SK-N-SH (cell line): ENCODE measurements at regions not wholly inside any gene's neighbourhood (a gene's known extent, or its start where the extent isn't known, plus 50 kb on each side); places are given as distances from the start of the nearest gene placed in this dataset.

Source experiments
- CTCF ChIA-PET: fragments of 300-600, 350-600 bp; formaldehyde crosslinking; extraction: SDS; loops from one replicate; lab custom pipeline; 2021; lab: Yijun Ruan, JAX
- POLR2A ChIA-PET: fragments of 350-600 bp; sonication (Branson Sonifier 250); formaldehyde crosslinking; extraction: SDS; loops from one replicate; lab custom pipeline; 2020; ENCODE audit warnings: antibody characterized with exemption, inconsistent platforms; lab: Yijun Ruan, JAX
- DNase-seq: peaks from one replicate; pipeline ENCODE4 v3.0.0; 2012
- H2AFZ ChIP-seq: fragments of 200-600 bp; sonication (generic); 2 replicates; pipeline ENCODE4 v1.8.1; 2016; ENCODE audit warnings: antibody characterized with exemption, mild to moderate bottlenecking, low read depth
- H3F3A ChIP-seq: fragments of 200-600 bp; sonication (generic); replicated peaks from 2 replicates; pipeline ENCODE3; 2016; ENCODE audit warnings: antibody characterized with exemption, mild to moderate bottlenecking; ENCODE audit not compliant: insufficient read depth
- H3K27ac ChIP-seq, 2 experiments: fragments of 200-500 bp in 1 of 2; fragments of 200-600 bp in 1 of 2; sonication (Bioruptor generic) in 1 of 2; sonication (generic), shearing (Covaris generic) in 1 of 2; 2 replicates each; pipeline versions ENCODE4 v1.5.1 to v1.6.1; 2014 to 2016; ENCODE audit warnings: low read depth in 2 of 2, inconsistent platforms in 1 of 2, low read length in 1 of 2, mild to moderate bottlenecking in 1 of 2, mixed read lengths in 1 of 2
- H3K27me3 ChIP-seq: fragments of 200-600 bp; sonication (generic), shearing (Covaris generic); 2 replicates; pipeline ENCODE4 v1.6.1; 2016; ENCODE audit warnings: mixed run types; ENCODE audit not compliant: insufficient read depth
- H3K36me3 ChIP-seq, 2 experiments: fragments of 200-500 bp in 1 of 2; fragments of 200-600 bp in 1 of 2; sonication (Bioruptor generic) in 1 of 2; sonication (generic) in 1 of 2; replicated peaks in 1 of 2; 2 replicates each; pipeline versions ENCODE3 to v1.5.1; 2014 to 2016; ENCODE audit warnings: low read length in 1 of 2, mild to moderate bottlenecking in 1 of 2; ENCODE audit not compliant: insufficient read depth in 2 of 2, control insufficient read depth in 1 of 2
- H3K4me1 ChIP-seq, 2 experiments: fragments of 200-500 bp in 1 of 2; fragments of 200-600 bp in 1 of 2; sonication (Bioruptor generic) in 1 of 2; sonication (generic), shearing (Covaris generic) in 1 of 2; 2 replicates each; pipeline versions ENCODE4 v1.5.1 to v1.6.1; 2014 to 2016; ENCODE audit warnings: low read depth in 1 of 2, low read length in 1 of 2, mixed run types in 1 of 2; ENCODE audit not compliant: insufficient read depth in 2 of 2, control insufficient read depth in 1 of 2
- H3K4me2 ChIP-seq: fragments of 200-600 bp; sonication (generic), shearing (Covaris generic); 2 replicates; pipeline ENCODE4 v1.6.1; 2017; ENCODE audit warnings: mixed run types
- H3K4me3 ChIP-seq, 2 experiments: fragments of 200-500 bp in 1 of 2; fragments of 200-600 bp in 1 of 2; sonication (Bioruptor generic) in 1 of 2; sonication (generic), shearing (Covaris generic) in 1 of 2; 2 replicates each; pipeline versions ENCODE4 v1.5.1 to v1.8.1; 2014 to 2016; ENCODE audit warnings: low read depth in 2 of 2, inconsistent platforms in 1 of 2, low read length in 1 of 2, mild to moderate bottlenecking in 1 of 2, mixed read lengths in 1 of 2, moderate library complexity in 1 of 2
- H3K79me2 ChIP-seq: fragments of 200-600 bp; sonication (generic); 2 replicates; pipeline ENCODE4 v1.8.1; 2017; ENCODE audit warnings: mild to moderate bottlenecking; ENCODE audit not compliant: insufficient read depth
- H3K9ac ChIP-seq: fragments of 200-600 bp; sonication (generic); 2 replicates; pipeline ENCODE4 v1.6.1; 2017; ENCODE audit warnings: mixed run types
- H3K9me2 ChIP-seq: fragments of 200-600 bp; sonication (generic); 2 replicates; pipeline ENCODE4 v1.6.1; 2017; ENCODE audit warnings: mixed run types
- H3K9me3 ChIP-seq: fragments of 200-600 bp; sonication (generic); 2 replicates; pipeline ENCODE4 v1.6.1; 2017; ENCODE audit warnings: mixed run types, mild to moderate bottlenecking, moderate library complexity
- H4K20me1 ChIP-seq: fragments of 200-600 bp; sonication (generic); 2 replicates; pipeline ENCODE4 v1.6.1; 2017; ENCODE audit warnings: mild to moderate bottlenecking, mixed run types; ENCODE audit not compliant: insufficient read depth
- CTCF ChIP-seq: fragments of 200-600 bp; sonication (generic); IDR thresholded peaks from 2 replicates; pipeline ENCODE4 v1.6.1; 2017; ENCODE audit warnings: antibody characterized with exemption, mild to moderate bottlenecking, moderate library complexity
- EP300 ChIP-seq, 2 experiments: IDR thresholded peaks; 2 replicates each; pipeline versions ENCODE4 v1.4.0 to v1.6.1; 2012; ENCODE audit warnings: borderline replicate concordance in 1 of 2, low read depth in 1 of 2, low read length in 1 of 2
- FOXM1 ChIP-seq: IDR thresholded peaks from 2 replicates; pipeline ENCODE4 v1.4.0; 2012; ENCODE audit warnings: low read depth, mild to moderate bottlenecking
- GABPA ChIP-seq: IDR thresholded peaks from 2 replicates; pipeline ENCODE4 v1.4.0; 2012; ENCODE audit warnings: low read depth, mild to moderate bottlenecking
- GATA2 ChIP-seq: sonication (generic); formaldehyde crosslinking; IDR thresholded peaks from 2 replicates; pipeline ENCODE4 v1.5.0; 2020; ENCODE audit warnings: mild to moderate bottlenecking, missing genetic modification reagents
- JUND ChIP-seq: IDR thresholded peaks from 2 replicates; pipeline ENCODE4 v1.4.0; 2012
- MXI1 ChIP-seq: IDR thresholded peaks from 2 replicates; pipeline ENCODE4 v1.6.1; 2012; ENCODE audit warnings: mild to moderate bottlenecking, low read depth, low read length, improper control_type of control experiment
- NFIC ChIP-seq: IDR thresholded peaks from 2 replicates; pipeline ENCODE4 v1.4.0; 2012; ENCODE audit warnings: borderline replicate concordance
- PBX3 ChIP-seq: IDR thresholded peaks from 2 replicates; pipeline ENCODE4; 2012
- POLR2AphosphoS5 ChIP-seq: IDR thresholded peaks from 2 replicates; pipeline ENCODE4 v1.6.1; 2012; ENCODE audit warnings: low read depth, low read length
- RAD21 ChIP-seq: IDR thresholded peaks from 2 replicates; pipeline ENCODE4 v1.6.1; 2012; ENCODE audit warnings: mild to moderate bottlenecking, low read length
- REST ChIP-seq: IDR thresholded peaks from 2 replicates; pipeline ENCODE4 v1.6.1; 2012; ENCODE audit warnings: mild to moderate bottlenecking, low read depth, low read length, moderate library complexity
- RXRA ChIP-seq: IDR thresholded peaks from 2 replicates; pipeline ENCODE4 v1.4.0; 2012; ENCODE audit warnings: low read depth, mild to moderate bottlenecking, borderline replicate concordance
- SIN3A ChIP-seq: IDR thresholded peaks from 2 replicates; pipeline ENCODE4 v1.6.1; 2012; ENCODE audit warnings: low read depth, mild to moderate bottlenecking, low read length, moderate library complexity, borderline replicate concordance
- TCF12 ChIP-seq: IDR thresholded peaks from 2 replicates; pipeline ENCODE4 v1.4.0; 2012
- WGBS: methylation state at CpG from one replicate; pipeline ENCODE4 v1.1.6; 2017; ENCODE audit warnings: low lambda C conversion rate; 5-methylcytosine and 5-hydroxymethylcytosine counted together
- TF ChIP-seq, protein P1 (sequence below): IDR thresholded peaks from 2 replicates; pipeline ENCODE4 v1.4.0; 2012; ENCODE audit warnings: low read depth, borderline replicate concordance
- TF ChIP-seq, protein P2 (sequence below): IDR thresholded peaks from 2 replicates; pipeline ENCODE4 v1.4.0; 2012; ENCODE audit warnings: low read depth
- TF ChIP-seq, protein P3 (sequence below): IDR thresholded peaks from 2 replicates; pipeline ENCODE4 v1.4.0; 2012; ENCODE audit warnings: low read depth, borderline replicate concordance

DNA sequence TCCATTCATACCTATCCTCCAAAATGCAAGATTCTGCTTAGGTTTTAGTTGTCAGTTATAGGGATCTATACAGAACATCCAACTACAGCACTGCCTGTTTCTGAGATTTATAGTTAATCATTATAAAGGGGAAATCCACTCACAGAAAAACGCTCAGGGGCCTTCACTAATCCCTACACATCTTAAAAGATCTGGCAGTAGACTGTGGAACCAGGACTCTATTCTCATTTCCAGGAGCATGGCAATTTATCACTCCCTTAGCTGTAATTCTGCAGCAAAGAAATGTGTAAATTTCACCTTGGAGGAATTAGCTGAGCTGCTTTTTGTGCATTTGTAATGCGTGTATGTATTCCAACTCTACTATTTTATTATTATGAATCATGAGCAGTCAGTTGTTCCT, 1128.1 kb upstream of the PRR20A start:
- Histone ChIP-seq H3K9me2 (no peaks in the 10 kb centered on the region), H4K20me1 (no peaks in the 10 kb centered on the region), H3K79me2 (no peaks in the 10 kb centered on the region), H3K27ac (no peak overlapping the region), H3F3A (no peaks in the 10 kb centered on the region), H3K9me3 (no peaks in the 10 kb centered on the region; the same call in 1 of the 2 replicates), H3K4me2 (no peak overlapping the region), H2AFZ (no peak overlapping the region; the same call in 1 of the 2 replicates), H3K4me1 (peaks cover 0 to 4% of the 10 kb centered on the region in 2 experiments; a peak in 2 of 4 replicates), H3K27me3 (no peaks in the 10 kb centered on the region), H3K36me3 (no peaks in the 10 kb centered on the region), H3K9ac (no peak overlapping the region), H3K4me3 (no peak overlapping the region)
- TF ChIP-seq, protein P1, sequence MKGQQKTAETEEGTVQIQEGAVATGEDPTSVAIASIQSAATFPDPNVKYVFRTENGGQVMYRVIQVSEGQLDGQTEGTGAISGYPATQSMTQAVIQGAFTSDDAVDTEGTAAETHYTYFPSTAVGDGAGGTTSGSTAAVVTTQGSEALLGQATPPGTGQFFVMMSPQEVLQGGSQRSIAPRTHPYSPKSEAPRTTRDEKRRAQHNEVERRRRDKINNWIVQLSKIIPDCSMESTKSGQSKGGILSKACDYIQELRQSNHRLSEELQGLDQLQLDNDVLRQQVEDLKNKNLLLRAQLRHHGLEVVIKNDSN: no peak
- TF ChIP-seq GABPA: no peak
- no peak for TF ChIP-seq NFIC
- no peak for TF ChIP-seq SIN3A
- no peak for TF ChIP-seq REST
- no peak for TF ChIP-seq FOXM1
- TF ChIP-seq CTCF: no peak
- no peak for TF ChIP-seq PBX3
- TF ChIP-seq JUND: no peak
- TF ChIP-seq EP300 (IDR thresholded peaks at IDR 0.05; ENCODE audit: borderline replicate concordance in 1 of 2, low read depth in 1 of 2, low read length in 1 of 2): no peak
- TF ChIP-seq, protein P2, sequence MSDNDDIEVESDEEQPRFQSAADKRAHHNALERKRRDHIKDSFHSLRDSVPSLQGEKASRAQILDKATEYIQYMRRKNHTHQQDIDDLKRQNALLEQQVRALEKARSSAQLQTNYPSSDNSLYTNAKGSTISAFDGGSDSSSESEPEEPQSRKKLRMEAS: no peak
- no peak for TF ChIP-seq RAD21
- TF ChIP-seq POLR2AphosphoS5: no peak
- TF ChIP-seq MXI1: no peak
- TF ChIP-seq, protein P3, sequence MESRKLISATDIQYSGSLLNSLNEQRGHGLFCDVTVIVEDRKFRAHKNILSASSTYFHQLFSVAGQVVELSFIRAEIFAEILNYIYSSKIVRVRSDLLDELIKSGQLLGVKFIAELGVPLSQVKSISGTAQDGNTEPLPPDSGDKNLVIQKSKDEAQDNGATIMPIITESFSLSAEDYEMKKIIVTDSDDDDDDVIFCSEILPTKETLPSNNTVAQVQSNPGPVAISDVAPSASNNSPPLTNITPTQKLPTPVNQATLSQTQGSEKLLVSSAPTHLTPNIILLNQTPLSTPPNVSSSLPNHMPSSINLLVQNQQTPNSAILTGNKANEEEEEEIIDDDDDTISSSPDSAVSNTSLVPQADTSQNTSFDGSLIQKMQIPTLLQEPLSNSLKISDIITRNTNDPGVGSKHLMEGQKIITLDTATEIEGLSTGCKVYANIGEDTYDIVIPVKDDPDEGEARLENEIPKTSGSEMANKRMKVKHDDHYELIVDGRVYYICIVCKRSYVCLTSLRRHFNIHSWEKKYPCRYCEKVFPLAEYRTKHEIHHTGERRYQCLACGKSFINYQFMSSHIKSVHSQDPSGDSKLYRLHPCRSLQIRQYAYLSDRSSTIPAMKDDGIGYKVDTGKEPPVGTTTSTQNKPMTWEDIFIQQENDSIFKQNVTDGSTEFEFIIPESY: no peak
- TF ChIP-seq TCF12: no peak
- no peak for TF ChIP-seq RXRA
- no peak for TF ChIP-seq GATA2 (CRISPR knock-in tag)
- ChIA-PET CTCF (no interaction called here), POLR2A (no interaction called here)
- no peak for DNase-seq
- 23% methylated on average over 2 of the region's 2 CpGs for WGBS
